NCI-H1417 treated with DMSO at 0.1 percent for 48 hours (cell line): ENCODE measurements at regions not wholly inside any gene's neighbourhood (a gene's known extent, or its start where the extent isn't known, plus 50 kb on each side); places are given as distances from the start of the nearest gene placed in this dataset.
"Not testable (repeated sequence)": the region's sequence is repeated elsewhere in the genome, so short reads cannot be mapped to it uniquely, and the experiment has no call there.

Experiments used
- DNase-seq: peaks from one replicate; lab custom pipeline; 2025; lab: John Stamatoyannopoulos, UW

DNA sequence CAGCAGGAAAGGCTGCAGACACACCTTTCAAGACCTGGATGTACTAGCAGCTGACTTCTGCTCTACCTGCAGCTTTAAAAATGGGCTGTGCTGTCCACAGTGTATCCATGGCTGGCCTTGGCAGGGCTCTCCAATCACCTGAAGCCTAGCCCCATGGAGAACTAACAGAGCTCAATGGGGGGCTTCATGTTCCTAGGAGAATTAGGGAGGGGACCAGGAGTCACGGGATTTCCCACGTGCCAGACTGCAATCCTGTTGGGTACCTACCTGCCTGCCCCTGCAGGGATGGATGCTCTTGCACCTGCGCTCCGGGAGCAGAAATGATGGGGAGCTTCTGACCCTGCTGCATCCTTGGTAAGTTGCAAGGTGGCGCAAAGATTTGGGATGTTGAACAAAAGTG is 462.1 kb downstream of the ICE1 start:
- no peak for DNase-seq

DNA sequence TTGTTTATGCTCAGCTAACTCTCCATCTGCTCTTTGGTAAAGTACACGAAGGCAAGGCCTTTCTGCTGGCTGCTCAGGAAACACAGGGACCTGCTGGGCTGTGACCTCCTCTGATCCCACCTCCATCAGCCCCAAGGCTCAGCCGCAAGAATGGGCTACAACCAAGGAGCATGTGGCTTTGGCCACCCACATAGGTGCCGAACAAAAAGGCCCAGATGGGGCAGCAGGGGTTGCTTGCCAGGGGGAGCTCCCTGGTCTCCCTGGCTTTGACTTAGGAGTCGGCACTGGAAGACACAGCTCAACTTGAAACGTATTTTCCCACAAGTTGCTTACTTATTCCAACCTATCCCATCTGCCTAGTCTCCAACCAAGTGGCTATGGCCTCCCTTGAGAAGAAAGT is 461.1 kb downstream of the ICE1 start:
- no peak for DNase-seq

DNA sequence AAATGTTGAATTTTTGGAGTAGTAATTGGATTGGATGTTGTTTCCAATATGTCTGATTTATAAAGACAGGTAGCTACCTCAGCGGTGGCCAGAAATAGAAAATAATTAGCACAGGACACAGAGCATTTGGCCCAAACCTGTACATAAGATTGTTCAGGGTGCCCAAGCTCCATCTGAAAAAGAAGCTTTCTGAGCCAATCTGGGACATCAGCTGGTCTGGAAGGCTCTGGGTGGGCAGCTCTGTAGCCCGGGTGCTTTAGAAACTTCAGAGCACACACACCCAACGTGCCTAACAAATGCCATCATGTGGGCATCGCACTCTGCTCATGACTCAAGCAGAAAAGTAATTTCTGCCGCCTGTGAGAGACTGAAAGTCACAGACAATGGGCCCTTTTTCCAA is 460.7 kb downstream of the ICE1 start:
- DNase-seq: no peak

DNA sequence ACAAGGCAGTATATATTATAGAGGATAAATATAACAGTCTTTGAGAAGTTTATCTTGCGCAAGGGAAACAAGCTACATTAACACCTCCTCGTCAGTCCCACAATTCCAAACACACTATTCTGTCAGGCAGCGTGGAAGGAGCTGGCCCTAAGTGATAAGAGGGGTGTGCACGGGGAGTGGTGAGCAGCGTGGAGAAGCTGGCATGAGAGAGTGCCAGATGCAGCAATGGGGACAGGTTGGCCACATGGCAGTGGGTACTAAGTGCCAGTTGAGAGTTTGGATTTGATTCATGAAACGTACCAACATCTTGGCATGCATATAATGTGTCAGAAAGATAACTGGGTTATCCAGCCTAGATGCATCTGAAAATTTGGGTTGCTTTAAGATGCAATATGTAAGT is 460.2 kb downstream of the ICE1 start:
- no peak for DNase-seq

DNA sequence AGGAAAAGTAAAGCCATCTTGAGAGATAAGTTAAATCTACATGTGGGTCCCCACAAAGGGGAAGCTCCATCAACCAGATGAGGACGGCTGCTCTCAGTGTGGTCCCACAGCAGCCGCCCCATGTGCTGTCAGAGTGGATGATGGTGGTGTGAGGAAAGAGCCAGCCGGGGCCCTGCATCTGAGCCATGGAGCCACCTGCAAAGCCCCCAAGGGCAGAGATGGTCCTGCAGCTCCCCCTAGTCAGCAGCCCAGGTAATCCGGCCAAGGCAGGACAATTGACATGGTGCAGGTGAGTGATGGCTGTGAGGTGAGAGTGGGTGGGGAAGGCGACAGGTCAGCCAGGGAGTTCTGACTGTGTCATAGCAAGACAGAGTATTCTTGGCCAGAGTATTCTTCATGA is 458.8 kb downstream of the ICE1 start:
- DNase-seq: no peak

DNA sequence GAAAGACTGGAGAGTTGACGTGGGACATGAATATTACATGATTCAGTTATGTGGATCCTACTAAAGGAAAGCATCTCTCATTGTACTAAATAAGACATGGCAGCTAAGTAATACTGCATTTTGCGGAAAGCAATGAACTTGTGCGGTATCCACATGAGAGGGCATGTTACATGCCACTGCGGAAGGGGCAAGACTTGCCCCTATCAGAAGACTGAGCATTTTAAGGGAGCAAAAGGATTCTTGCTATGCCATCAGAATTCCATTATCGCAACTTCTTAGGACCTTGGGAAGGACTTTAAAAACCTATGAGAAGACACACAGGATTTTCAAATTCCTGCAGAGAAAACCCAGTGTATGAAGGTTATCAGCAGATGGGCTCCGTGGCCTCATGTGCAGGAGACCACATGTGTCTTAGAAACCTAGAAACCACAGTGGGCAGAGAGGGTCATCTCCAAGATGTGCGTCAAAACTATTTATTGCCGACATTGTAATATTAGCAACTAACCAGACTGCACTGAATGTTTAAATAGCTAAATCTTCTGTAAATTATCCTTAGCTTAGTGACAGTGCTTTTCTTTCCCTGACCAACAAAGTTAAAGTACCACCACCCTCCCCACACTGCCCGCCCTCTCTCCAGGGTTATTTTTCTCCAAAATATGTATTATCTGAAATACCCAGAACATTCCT is 457.7 kb downstream of the ICE1 start:
- no peak for DNase-seq

DNA sequence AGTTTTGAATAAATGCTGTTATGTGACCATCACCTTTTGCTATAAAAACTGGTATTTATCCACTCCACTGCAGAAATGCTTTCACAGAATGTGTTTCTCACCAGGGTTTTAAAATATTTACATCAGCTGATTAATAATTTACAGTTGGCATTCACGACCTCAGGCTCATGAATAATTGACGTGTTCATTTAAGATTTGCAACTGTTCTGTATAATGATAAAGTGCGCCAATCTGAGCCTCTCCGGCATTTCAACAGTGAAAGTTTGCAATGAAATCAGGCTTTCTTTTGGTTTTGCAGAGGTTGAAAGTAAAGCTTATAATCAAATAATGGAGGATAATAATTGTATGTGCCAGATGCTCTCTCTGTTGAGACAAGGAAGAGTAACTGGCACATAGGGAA is 434.9 kb downstream of the ICE1 start:
- DNase-seq: no peak

DNA sequence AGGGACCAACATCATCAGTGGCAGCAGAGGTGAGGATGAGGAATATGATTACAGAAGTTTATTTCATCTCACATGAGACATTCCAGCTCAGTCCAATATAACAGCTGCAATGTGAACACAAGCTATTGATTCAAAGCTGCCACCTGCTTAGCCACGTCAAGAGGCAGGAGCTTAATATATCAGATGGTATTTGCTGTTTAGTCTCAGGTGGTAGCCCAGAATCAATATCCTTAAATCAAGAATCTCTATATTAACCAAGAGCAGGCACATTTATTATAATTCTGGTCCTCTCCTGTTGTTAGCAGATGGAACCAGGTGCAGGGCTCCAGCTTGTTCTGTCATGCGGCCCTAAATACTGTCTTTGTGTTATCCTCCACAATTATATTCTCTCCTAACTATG is 431.6 kb downstream of the ICE1 start:
- DNase-seq: no peak

DNA sequence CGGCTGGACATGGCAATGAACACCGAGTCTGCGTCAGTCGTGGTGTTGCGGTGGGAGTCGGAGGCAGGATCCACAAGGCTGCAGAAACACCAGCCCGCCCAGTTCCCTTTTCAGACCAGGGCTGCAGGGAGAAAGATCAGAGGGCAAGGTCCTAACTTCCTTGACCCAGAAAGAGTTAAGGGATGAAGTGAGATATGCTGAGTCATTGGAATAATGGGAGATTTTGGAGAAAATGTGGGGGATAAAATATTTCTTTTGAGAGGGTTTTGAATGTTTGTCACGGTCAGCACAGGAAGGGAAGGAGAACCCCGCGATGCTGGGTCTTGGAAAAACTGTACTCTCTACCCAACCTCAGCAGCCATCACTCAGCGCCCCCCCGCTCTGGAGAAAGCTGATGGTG is 416.0 kb downstream of the ICE1 start:
- no peak for DNase-seq

DNA sequence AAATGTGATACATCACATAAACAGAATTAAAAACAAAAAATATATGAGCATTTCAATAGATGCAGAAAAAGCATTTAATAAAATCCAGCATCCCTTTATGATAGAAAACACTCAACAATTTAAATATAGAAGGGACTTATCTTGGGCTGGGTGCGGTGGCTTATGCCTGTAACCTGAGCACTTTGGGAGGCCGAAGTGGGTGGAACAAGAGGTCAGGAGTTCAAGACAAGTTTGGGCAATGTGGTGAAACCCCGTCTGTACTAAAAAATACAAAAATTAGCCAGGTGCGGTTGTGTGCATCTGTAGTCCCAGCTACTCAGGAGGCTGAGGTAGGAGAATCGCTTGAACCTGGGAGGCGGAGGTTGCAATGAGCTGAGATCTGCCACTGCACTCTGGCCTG is 409.1 kb downstream of the ICE1 start:
- not testable (repeated sequence) for DNase-seq

DNA sequence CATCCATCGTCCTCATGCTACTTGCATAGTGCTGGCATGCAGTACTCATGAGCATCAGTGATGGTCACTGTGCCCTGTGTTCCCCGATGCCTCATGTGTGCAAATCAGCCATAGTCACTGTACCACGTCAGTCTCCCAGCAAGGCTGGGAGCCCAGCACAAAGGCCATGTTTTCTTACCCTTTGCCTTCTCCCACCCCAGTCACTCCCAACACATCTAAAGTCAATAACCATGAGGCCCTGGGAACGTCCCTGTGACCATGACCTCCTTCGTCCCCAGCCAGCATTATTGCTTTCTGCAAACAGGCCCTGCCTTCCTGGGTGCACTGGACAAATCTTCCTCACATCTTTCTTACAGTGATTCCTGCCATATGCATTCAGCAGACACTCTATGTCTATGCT is 406.1 kb downstream of the ICE1 start:
- DNase-seq: no peak

DNA sequence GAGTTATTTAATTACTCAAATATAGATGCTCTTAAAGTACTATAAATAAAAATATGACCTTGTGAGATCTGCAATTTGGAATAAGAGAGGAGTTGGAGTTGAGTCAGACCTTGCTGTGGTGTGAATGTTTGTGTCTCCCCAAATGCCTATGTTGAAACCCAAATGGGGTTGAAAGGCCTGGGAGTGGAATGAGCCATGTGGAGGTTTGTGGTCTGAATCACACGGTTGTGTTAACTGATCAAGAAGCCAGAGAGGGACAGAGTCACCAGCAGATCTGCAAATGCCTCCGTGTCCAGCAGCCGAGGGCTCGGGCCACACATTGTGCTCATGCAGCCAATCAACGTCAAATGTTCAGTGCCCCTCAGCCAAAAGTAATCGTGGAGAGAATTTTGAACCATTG is 404.4 kb downstream of the ICE1 start:
- no peak for DNase-seq

DNA sequence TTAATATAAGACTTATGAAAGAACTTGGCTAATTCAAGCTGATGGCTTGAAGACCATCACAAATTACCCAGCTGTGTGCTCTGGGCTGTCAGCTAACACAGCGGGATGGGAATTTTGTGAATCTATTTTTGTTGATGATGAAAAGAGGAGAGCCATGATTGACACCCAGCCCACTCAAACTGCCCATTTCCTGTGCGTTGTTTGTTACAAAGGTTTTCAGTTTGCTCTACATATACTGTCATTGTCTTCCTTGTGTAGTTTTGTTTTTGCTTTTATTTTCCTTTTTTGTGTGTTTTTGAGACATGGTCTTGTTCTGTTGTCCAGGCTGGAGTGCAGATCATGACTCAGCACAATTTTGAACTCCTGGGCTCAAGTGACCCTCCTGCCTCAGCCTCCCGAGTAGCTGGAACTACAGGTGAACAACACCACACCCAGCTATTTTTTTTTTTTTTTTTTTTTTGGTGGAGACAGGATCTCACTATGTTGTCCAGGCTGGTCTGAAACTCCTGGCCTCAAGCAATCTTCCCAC is 400.3 kb downstream of the ICE1 start:
- DNase-seq: no peak

DNA sequence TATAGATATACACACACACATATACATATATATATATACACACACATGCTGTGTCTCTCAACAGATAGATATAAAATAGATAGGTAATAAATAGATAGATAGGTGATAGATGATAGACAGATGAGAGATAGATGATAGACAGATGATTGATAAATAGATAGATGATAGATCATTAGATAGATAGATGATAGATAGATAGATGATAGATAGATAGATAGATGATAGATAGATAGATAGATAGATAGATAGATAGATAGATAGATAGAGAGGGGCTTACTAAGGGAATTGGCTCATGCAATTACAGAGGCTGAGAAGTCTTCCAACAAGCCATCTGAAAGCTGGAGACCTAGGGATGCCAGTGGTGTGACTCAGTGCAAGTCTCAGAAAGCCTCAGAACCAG is 394.5 kb downstream of the ICE1 start:
- DNase-seq: no peak

DNA sequence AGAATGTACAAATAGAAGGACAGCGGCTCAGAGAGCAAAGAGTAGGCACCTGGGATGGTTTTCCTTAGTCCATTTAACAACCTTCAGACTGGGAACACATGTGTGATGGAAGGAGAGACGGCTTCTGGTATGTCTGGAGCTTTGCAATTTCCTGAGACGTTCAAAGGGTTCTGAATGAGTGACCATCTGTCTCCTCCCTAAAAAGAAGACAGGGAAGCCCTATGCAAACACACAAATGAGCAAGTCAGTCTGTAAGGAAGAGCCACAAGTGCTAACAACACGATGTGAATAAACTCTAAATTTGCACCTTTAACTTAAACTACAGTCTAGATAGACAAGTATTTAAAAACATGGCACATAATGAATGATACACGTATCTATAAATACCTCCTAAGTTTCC is 391.0 kb downstream of the ICE1 start:
- no peak for DNase-seq

DNA sequence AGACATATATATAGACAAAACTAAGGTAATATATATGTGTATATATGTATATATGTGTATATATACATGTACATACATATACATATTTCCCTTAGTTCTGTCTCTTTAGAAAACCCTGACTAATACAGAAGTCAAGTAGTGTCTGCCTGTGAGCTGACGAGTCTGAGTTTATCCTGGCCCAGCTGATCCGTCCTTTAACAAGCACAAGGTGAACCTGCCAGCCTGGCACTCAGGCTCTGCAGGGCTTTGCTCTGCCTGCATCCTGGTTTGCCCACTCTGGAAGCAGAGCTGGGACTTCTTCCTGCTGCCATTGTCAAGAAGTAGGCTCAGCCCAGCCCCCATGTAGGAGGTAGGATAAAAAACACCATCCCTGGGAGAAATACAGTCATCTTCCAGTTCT is 388.0 kb downstream of the ICE1 start:
- DNase-seq: no peak

DNA sequence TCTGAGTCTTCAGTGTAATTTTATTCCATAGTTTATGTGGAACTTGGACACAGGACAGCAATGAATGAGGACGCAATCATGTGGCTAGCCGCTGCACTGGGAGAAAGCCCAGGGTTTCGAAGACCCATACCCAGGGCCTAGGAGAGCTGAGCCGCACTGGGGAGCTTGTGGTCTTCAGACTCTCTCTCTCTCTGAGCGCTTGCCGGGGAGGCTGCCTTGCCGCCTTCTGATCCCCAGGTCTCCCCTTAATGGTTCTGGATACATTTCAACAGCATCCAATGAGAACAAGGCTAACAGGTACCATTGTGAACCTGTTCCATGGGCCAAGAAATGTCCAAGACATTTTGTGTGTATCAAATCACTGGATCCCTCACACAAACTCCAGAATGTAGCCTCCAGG is 383.4 kb downstream of the ICE1 start:
- no peak for DNase-seq

DNA sequence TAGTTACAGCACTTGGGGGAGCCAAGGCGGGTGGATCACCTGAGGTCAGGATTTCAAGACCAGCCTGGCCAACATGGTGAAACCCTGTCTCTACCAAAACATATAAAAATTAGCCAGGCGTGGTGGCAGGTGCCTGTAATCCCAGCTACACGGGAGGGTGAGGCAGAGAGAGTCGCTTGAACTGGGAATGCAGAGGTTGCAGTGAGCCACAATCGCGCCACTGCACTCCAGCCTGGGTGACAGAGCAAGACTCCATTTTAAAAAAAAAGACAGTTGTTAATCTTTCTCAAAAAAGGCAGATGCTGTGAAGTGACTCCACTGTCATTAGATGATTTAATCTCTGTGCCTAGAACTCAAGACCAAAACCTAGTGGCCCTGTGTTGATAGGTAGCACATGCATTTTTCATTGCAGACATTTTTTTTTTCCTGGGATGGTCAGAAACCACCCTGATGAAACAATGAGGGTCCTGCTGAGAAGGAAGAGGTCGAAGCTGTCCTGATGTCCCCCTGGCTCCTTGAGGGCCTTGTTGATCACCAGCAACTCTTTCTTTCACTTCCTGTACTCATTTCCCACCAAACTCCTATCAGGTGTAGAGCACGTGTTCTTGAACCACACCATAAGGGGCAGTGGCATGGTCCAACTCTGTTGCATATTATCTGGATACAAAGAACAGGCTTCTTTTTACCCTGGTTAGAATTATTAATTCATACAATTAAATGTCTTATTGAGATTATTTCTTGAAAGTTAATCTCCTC is 382.2 kb downstream of the ICE1 start:
- no peak for DNase-seq

DNA sequence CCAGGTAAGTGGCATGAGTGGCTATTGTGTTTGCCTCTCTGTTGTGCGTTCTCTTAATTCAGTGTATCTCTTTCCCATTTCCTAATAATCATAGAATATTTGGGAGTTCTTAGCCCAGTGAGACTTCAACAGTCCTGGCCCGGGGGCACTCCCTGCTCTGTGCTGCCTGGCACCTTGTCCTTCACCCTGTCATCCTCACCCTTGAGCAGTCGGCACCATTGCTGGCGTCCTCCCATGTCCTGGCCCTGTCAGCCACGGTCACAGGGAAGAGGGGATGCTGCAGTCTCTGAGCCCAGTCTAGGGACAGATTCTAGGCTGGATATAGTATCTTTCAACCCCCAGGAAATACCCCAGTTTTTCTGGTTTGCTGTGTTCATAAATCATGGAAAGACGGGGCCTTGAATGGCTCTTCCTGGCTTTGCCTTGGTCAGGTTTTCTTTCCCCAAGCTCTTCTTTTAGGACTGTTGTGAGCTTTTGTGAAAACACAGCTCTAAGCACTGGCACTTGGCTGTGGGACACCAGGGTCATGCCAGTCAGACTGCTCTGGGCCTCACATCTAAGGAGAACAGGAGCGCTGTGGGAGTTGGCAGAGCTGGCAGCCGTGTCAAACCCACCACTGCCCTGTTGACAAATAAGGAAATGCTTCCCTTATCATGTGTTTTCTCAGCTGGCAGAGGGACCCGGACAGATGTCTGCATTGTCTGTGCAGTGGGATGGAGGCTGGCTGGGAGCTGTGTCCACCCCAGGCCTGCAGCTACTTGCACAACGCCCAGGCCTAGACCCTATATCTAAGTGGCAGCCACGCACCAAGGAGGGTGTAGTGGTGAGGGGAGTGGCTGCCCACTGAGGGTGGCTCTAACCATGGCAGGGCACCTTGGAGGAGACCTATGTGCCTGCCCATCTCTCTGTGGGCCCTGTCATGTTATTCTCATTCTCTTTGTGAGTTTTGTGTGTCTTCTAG is 378.6 kb downstream of the ICE1 start:
- DNase-seq: no peak

DNA sequence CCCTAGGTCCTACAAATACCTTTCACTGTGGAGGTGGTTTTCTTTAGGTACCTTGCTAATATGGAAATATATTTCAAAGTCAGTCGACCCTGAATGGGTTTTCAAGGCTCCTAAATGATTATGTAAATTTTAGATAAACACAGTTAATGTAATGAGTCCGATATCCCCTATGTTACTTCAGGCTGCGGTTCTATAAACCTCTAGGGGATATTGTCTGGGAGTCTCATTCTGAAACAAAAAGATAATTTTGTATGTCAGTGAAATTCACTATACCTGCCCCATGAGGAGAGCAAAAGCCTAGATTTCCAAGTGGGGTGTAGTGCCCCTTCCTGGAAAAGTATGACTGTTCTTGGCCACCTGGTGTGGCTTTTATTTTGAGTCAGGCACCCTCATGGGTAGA is 377.3 kb downstream of the ICE1 start:
- DNase-seq: no peak

DNA sequence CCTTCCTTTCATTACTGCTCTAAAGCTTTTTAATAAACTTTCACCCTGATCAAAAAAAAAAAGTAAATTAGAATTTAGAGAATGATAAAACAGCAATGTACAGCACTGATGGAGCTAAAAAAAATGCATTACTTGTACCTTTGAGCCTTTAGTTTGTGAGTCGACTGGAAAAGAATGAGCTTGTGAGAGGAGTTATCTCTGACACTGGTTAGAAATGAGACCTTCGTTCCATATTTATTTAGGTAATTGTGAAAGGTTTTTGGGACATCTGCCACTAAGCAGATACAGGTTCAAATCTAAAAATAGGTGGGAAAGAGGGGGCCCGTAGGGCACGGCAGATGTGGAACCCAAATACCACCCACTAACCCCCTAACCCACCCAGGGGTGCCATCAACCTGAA is 376.8 kb downstream of the ICE1 start:
- no peak for DNase-seq

DNA sequence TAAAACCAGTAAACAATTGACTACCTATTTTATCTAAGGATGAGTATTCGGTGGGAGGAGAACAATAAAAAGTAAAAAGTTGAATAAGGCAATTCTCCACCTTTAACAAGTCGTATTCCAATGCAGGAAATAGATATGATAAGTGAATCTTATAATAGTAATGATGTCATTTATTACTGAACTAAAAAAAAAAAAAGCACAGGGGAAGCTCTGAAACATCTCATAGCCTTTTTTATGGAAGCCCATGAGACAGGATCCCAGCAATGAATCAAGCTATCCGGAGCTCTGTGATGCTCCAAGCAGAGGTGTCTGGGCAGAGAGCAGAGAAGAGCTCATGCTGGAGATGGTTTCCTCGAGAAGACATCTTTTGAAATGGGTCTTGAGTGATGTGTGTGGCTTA is 376.0 kb downstream of the ICE1 start:
- DNase-seq: no peak

DNA sequence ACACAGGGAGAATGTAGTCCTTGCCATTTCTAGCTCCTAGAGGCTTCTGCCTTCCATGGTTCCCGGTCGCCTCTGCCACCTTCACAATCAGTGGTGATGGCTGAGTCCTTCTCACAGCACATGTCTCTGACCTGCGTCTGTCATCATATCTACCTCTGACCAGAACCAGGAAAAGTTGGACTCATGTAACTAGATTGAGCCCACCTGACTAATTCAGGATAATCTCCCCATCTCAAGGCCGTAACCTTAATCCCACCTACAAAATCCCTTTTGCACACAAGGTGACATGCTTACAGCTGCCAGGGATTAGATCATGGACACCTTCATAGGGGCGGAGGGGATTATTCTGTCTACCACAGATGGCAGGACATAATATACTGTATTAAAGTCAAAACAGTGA is 375.6 kb downstream of the ICE1 start:
- no peak for DNase-seq
